GM23338 (cell line): ENCODE measurements at regions not wholly inside any gene's neighbourhood (a gene's known extent, or its start where the extent isn't known, plus 50 kb on each side); places are given as distances from the start of the nearest gene placed in this dataset.

Source experiments
- ATAC-seq: fragments of 200-7000 bp; cut with Tn5 transposase; 3 replicates; pipeline ENCODE4 v1.9.1; 2020
- DNase-seq: peaks from one replicate; pipeline ENCODE4 v3.0.0-alpha.2; 2015; ENCODE audit warnings: low spot score
- H2AFZ ChIP-seq: fragments of 200-600 bp; sonication (generic); 2 replicates; pipeline ENCODE4 v1.8.0; 2016; ENCODE audit warnings: antibody characterized with exemption, mild to moderate bottlenecking, moderate library complexity
- H3F3A ChIP-seq: fragments of 200-600 bp; sonication (generic); replicated peaks from 2 replicates; pipeline ENCODE4 v1.8.0; 2017; ENCODE audit warnings: antibody characterized with exemption, mixed run types, low read depth
- H3K27ac ChIP-seq: fragments of 200-600 bp; sonication (generic); 2 replicates; pipeline ENCODE4 v1.6.1; 2016; ENCODE audit warnings: low read depth
- H3K27me3 ChIP-seq: fragments of 200-600 bp; sonication (generic); 2 replicates; pipeline ENCODE4 v1.8.0; 2016; ENCODE audit warnings: mild to moderate bottlenecking, mixed run types, moderate library complexity; ENCODE audit not compliant: insufficient read depth
- H3K36me3 ChIP-seq: fragments of 200-600 bp; sonication (generic); 2 replicates; pipeline ENCODE4 v1.8.0; 2016; ENCODE audit warnings: mild to moderate bottlenecking; ENCODE audit not compliant: insufficient read depth
- H3K4me1 ChIP-seq: fragments of 200-600 bp; sonication (generic); 2 replicates; pipeline ENCODE4 v1.8.0; 2016; ENCODE audit warnings: mild to moderate bottlenecking, moderate library complexity; ENCODE audit not compliant: insufficient read depth
- H3K4me2 ChIP-seq: fragments of 200-600 bp; sonication (generic); 2 replicates; pipeline ENCODE4 v1.7.1; 2017; ENCODE audit warnings: mixed run types
- H3K4me3 ChIP-seq: fragments of 200-600 bp; sonication (generic); 2 replicates; pipeline ENCODE4 v1.6.1; 2016; ENCODE audit warnings: mixed run types
- H3K79me2 ChIP-seq: fragments of 200-600 bp; sonication (generic); replicated peaks from 2 replicates; pipeline ENCODE4 v1.8.0; 2017; ENCODE audit warnings: mild to moderate bottlenecking; ENCODE audit not compliant: insufficient read depth
- H3K9me2 ChIP-seq: fragments of 200-600 bp; sonication (generic); 2 replicates; pipeline ENCODE4 v1.8.0; 2017; ENCODE audit not compliant: insufficient read depth
- H4K20me1 ChIP-seq: fragments of 200-600 bp; sonication (generic); replicated peaks from 2 replicates; pipeline ENCODE4 v1.8.0; 2017; ENCODE audit warnings: mild to moderate bottlenecking; ENCODE audit not compliant: insufficient read depth
- H3K27ac Mint-ChIP-seq: 2 replicates; pipeline ENCODE4 v1.8.0; 2020; ENCODE audit warnings: inconsistent platforms, mild to moderate bottlenecking, moderate library complexity, mixed read lengths
- H3K27me3 Mint-ChIP-seq: 3 replicates; pipeline ENCODE4 v1.8.0; 2022; ENCODE audit warnings: low read depth, mild to moderate bottlenecking, moderate library complexity, mixed read lengths, inconsistent platforms; ENCODE audit not compliant: insufficient read depth, poor library complexity
- H3K36me3 Mint-ChIP-seq: 3 replicates; pipeline ENCODE4 v1.8.0; 2021; ENCODE audit warnings: low read depth, mild to moderate bottlenecking, inconsistent platforms, moderate library complexity, mixed read lengths
- H3K4me1 Mint-ChIP-seq: 3 replicates; pipeline ENCODE4 v1.8.0; 2020; ENCODE audit warnings: mild to moderate bottlenecking, inconsistent platforms, mixed read lengths
- H3K4me3 Mint-ChIP-seq: 3 replicates; pipeline ENCODE4 v1.8.0; 2021; ENCODE audit warnings: moderate library complexity, mild to moderate bottlenecking, inconsistent platforms, mixed read lengths
- H3K9me3 Mint-ChIP-seq: 3 replicates; pipeline ENCODE4 v1.8.0; 2020; ENCODE audit warnings: moderate library complexity, mild to moderate bottlenecking, inconsistent platforms, mixed read lengths
- EZH2phosphoT487 ChIP-seq: fragments of 200-600 bp; sonication (generic); IDR thresholded peaks from one replicate; pipeline ENCODE4 v1.8.1; 2018; ENCODE audit warnings: antibody characterized with exemption; ENCODE audit not compliant: unreplicated experiment
- POLR2AphosphoS5 ChIP-seq: IDR thresholded peaks from 2 replicates; pipeline ENCODE4 v1.6.1; 2016; ENCODE audit warnings: antibody characterized with exemption, low read depth
- ZNF114 ChIP-seq: fragments of 250-450 bp; sonication (Bioruptor Pico); IDR thresholded peaks from 2 replicates; pipeline ENCODE4 v1.5.0; 2020; ENCODE audit warnings: mild to moderate bottlenecking, moderate library complexity
- TF ChIP-seq, protein P1 (sequence below), 2 experiments: fragments of 200-600 bp in 1 of 2; sonication (generic) in 1 of 2; conservative IDR thresholded peaks; 2 replicates each; pipeline versions ENCODE4 v1.5.1 to v1.6.1; 2016 to 2017; ENCODE audit warnings: antibody characterized with exemption in 2 of 2, low read depth in 2 of 2, mild to moderate bottlenecking in 2 of 2, moderate library complexity in 1 of 2
- TF ChIP-seq, protein P2 (sequence below): IDR thresholded peaks from one replicate; pipeline ENCODE4 v1.6.1; 2018; ENCODE audit warnings: antibody characterized with exemption; ENCODE audit not compliant: unreplicated experiment
- TF ChIP-seq, protein P3 (sequence below): IDR thresholded peaks from 2 replicates; pipeline ENCODE4 v1.6.1; 2016; ENCODE audit warnings: antibody characterized with exemption

DNA sequence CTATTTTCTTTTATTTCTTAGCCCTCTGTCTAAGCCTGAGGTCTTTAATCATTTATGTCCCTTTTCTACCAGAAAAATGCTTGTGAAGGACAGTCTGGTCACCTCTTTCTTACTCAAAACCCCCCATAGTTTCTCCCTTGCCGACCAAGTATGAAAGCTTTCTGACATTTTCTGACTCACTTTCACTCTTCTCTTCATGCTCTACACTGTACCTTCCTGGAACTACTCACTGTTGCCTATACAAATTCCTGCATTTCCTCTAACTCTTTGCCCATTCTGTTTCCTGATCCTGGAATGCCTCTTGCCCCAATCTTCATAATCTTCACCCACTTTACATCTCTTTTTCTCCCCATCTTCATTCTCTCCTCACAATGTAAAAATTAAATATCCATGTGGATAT lies 380.0 kb downstream of the HHIPL2 start:
- DNase-seq, result no peak
- no peaks in the 10 kb centered on the region for H3F3A ChIP-seq
- Mint-ChIP-seq H3K4me1 (no peaks in the 10 kb centered on the region), H3K9me3 (peaks cover 20% of the 10 kb centered on the region), H3K27me3 (no peaks in the 10 kb centered on the region), H3K27ac (no peak overlapping the region), H3K4me3 (no peak overlapping the region), H3K36me3 (peaks cover 5% of the 10 kb centered on the region; the same call in 2 of the 3 replicates)
- no peak overlapping the region for H2AFZ ChIP-seq
- ATAC-seq, result no peak
- H3K36me3 ChIP-seq, result no peaks in the 10 kb centered on the region
- H3K27me3 ChIP-seq, result no peaks in the 10 kb centered on the region
- H3K4me3 ChIP-seq, result no peak overlapping the region
- 0 out of 2 replicates have a peak, but pooled peaks cover 4% of the 10 kb centered on the region for H3K9me2 ChIP-seq
- H4K20me1 ChIP-seq, result no peaks in the 10 kb centered on the region
- H3K79me2 ChIP-seq, result no peaks in the 10 kb centered on the region
- H3K4me2 ChIP-seq, result no peak overlapping the region
- no peaks in the 10 kb centered on the region for H3K4me1 ChIP-seq
- H3K27ac ChIP-seq, result no peak overlapping the region
- TF ChIP-seq POLR2AphosphoS5, result no peak
- TF ChIP-seq EZH2phosphoT487, result no peak

DNA sequence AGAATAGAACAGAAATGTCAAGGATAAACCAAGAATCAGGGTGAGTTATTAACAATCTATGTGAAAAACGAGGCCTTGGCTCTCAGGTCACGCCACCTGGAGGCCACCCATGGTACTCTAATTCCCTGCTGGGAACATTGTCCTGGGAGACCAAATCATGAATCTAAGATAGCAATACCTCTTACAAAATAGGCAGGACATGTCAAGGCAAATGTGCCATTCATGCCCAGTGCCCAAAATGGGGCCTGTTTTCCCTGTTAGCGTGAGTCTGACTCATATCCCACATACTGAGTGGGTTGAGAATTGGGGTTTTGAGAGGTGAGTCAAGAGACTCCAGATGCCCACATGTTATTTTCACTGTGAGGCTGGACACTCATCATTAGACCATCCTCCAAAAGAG lies 380.8 kb downstream of the HHIPL2 start:
- DNase-seq, result peak; percentile 65
- H3K9me3 Mint-ChIP-seq, result peaks cover 20% of the 10 kb centered on the region
- no peak overlapping the region for H3K4me3 Mint-ChIP-seq
- H3K4me2 ChIP-seq, result no peak overlapping the region
- 0 out of 2 replicates have a peak, but pooled peaks cover 4% of the 10 kb centered on the region for H3K9me2 ChIP-seq
- no peak; the same call in 2 of the 3 replicates for ATAC-seq
- H3K27me3 ChIP-seq, result no peaks in the 10 kb centered on the region
- H3K79me2 ChIP-seq, result no peaks in the 10 kb centered on the region
- no peaks in the 10 kb centered on the region for H3K4me1 ChIP-seq
- no peak overlapping the region for H2AFZ ChIP-seq
- H3K4me3 ChIP-seq, result no peak overlapping the region
- H3K27me3 Mint-ChIP-seq, result no peaks in the 10 kb centered on the region
- no peak for TF ChIP-seq ZNF114 (CRISPR knock-in tag)
- TF ChIP-seq, protein P1, sequence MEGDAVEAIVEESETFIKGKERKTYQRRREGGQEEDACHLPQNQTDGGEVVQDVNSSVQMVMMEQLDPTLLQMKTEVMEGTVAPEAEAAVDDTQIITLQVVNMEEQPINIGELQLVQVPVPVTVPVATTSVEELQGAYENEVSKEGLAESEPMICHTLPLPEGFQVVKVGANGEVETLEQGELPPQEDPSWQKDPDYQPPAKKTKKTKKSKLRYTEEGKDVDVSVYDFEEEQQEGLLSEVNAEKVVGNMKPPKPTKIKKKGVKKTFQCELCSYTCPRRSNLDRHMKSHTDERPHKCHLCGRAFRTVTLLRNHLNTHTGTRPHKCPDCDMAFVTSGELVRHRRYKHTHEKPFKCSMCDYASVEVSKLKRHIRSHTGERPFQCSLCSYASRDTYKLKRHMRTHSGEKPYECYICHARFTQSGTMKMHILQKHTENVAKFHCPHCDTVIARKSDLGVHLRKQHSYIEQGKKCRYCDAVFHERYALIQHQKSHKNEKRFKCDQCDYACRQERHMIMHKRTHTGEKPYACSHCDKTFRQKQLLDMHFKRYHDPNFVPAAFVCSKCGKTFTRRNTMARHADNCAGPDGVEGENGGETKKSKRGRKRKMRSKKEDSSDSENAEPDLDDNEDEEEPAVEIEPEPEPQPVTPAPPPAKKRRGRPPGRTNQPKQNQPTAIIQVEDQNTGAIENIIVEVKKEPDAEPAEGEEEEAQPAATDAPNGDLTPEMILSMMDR (conservative IDR thresholded peaks at IDR 0.05; ENCODE audit: low read depth in 2 of 2), result peak; percentile 81 to 87
- TF ChIP-seq, protein P2, sequence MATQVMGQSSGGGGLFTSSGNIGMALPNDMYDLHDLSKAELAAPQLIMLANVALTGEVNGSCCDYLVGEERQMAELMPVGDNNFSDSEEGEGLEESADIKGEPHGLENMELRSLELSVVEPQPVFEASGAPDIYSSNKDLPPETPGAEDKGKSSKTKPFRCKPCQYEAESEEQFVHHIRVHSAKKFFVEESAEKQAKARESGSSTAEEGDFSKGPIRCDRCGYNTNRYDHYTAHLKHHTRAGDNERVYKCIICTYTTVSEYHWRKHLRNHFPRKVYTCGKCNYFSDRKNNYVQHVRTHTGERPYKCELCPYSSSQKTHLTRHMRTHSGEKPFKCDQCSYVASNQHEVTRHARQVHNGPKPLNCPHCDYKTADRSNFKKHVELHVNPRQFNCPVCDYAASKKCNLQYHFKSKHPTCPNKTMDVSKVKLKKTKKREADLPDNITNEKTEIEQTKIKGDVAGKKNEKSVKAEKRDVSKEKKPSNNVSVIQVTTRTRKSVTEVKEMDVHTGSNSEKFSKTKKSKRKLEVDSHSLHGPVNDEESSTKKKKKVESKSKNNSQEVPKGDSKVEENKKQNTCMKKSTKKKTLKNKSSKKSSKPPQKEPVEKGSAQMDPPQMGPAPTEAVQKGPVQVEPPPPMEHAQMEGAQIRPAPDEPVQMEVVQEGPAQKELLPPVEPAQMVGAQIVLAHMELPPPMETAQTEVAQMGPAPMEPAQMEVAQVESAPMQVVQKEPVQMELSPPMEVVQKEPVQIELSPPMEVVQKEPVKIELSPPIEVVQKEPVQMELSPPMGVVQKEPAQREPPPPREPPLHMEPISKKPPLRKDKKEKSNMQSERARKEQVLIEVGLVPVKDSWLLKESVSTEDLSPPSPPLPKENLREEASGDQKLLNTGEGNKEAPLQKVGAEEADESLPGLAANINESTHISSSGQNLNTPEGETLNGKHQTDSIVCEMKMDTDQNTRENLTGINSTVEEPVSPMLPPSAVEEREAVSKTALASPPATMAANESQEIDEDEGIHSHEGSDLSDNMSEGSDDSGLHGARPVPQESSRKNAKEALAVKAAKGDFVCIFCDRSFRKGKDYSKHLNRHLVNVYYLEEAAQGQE, result no peak
- TF ChIP-seq, protein P3, sequence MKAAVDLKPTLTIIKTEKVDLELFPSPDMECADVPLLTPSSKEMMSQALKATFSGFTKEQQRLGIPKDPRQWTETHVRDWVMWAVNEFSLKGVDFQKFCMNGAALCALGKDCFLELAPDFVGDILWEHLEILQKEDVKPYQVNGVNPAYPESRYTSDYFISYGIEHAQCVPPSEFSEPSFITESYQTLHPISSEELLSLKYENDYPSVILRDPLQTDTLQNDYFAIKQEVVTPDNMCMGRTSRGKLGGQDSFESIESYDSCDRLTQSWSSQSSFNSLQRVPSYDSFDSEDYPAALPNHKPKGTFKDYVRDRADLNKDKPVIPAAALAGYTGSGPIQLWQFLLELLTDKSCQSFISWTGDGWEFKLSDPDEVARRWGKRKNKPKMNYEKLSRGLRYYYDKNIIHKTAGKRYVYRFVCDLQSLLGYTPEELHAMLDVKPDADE, result no peak
- H3K27ac ChIP-seq, result no peak overlapping the region
- H3K36me3 ChIP-seq, result no peaks in the 10 kb centered on the region
- H3K36me3 Mint-ChIP-seq, result peaks cover 5% of the 10 kb centered on the region; the same call in 2 of the 3 replicates
- no peak overlapping the region for H3K27ac Mint-ChIP-seq
- H4K20me1 ChIP-seq, result no peaks in the 10 kb centered on the region
- H3F3A ChIP-seq, result no peaks in the 10 kb centered on the region
- no peaks in the 10 kb centered on the region for H3K4me1 Mint-ChIP-seq
